GM21528 (cell line): ENCODE measurements at regions not wholly inside any gene's neighbourhood (a gene's known extent, or its start where the extent isn't known, plus 50 kb on each side); places are given as distances from the start of the nearest gene placed in this dataset.

ENCODE experiments used
- ATAC-seq: cut with Tn5 transposase; IDR thresholded peaks from one replicate; pipeline ENCODE4 v1.9.1; 2021; ENCODE audit warnings: mild to moderate bottlenecking, moderate library complexity; ENCODE audit not compliant: unreplicated experiment, low FRiP score

GRCh38 chr15:35170207-35170606, 85.1 kb upstream of the NANOGP8 start:
- no peak for ATAC-seq

- no peak for ATAC-seq
These were observed 83.4 kb upstream of the NANOGP8 start for GRCh38 chr15:35168464-35168863.

GRCh38 chr15:35167675-35168074, 82.6 kb upstream of the NANOGP8 start:
- no peak for ATAC-seq

GRCh38 chr15:35166730-35167359, 81.8 kb upstream of the NANOGP8 start:
- ATAC-seq = no peak

GRCh38 chr15:35161694-35162093, 76.6 kb upstream of the NANOGP8 start:
- ATAC-seq = no peak

- no peak for ATAC-seq
These were observed 74.1 kb upstream of the NANOGP8 start for GRCh38 chr15:35159170-35159569.

GRCh38 chr15:35151782-35152181, 66.7 kb upstream of the NANOGP8 start:
- no peak for ATAC-seq

GRCh38 chr15:35151381-35151780, 66.3 kb upstream of the NANOGP8 start:
- ATAC-seq = no peak

- ATAC-seq = no peak
These were observed 65.3 kb upstream of the NANOGP8 start for GRCh38 chr15:35150361-35150760.

- ATAC-seq = no peak
These were observed 60.2 kb upstream of the NANOGP8 start for GRCh38 chr15:35145336-35145735.

GRCh38 chr15:35142578-35142977, 57.5 kb upstream of the NANOGP8 start:
- no peak for ATAC-seq

- ATAC-seq = no peak
These were observed 56.8 kb upstream of the NANOGP8 start for GRCh38 chr15:35141743-35142471.

- ATAC-seq = no peak
These were observed 54.7 kb upstream of the NANOGP8 start for GRCh38 chr15:35139822-35140221.

GRCh38 chr15:35137190-35137574, 52.1 kb upstream of the NANOGP8 start:
- ATAC-seq = no peak

- ATAC-seq = peak; percentile 98
These were observed 51.5 kb upstream of the NANOGP8 start for GRCh38 chr15:35136321-35137189.
